Ovary (tissue), 7 donors: ENCODE measurements at regions not wholly inside any gene's neighbourhood (a gene's known extent, or its start where the extent isn't known, plus 50 kb on each side); places are given as distances from the start of the nearest gene placed in this dataset.

ENCODE experiments used
- DNase-seq, 5 donors: peaks; one replicate each; pipeline ENCODE4 v3.0.0-alpha.2; 2019 to 2020
- H3K27ac ChIP-seq, 2 donors: fragments of 200-600 bp; one replicate each; pipeline versions ENCODE4 v1.5.1 to v1.8.0; 2019 to 2022
- H3K27me3 ChIP-seq: fragments of 200-600 bp; one replicate; pipeline ENCODE4 v1.8.0; 2022
- H3K36me3 ChIP-seq: fragments of 200-600 bp; sonication (generic); one replicate; pipeline ENCODE4 v1.5.1; 2019
- H3K4me1 ChIP-seq: one replicate; pipeline ENCODE4 v1.8.1; 2013; ENCODE audit warnings: mild to moderate bottlenecking, moderate library complexity; ENCODE audit not compliant: insufficient read depth
- H3K4me3 ChIP-seq: fragments of 200-600 bp; sonication (generic); one replicate; pipeline ENCODE4 v1.5.1; 2017
- H3K9me3 ChIP-seq, 2 donors: fragments of 200-600 bp in 1 of 2; sonication (generic) in 1 of 2; one replicate each; pipeline versions ENCODE4 v1.5.1 to v1.8.1; 2013 to 2019; ENCODE audit warnings: mild to moderate bottlenecking in 1 of 2, moderate library complexity in 1 of 2
- EP300 ChIP-seq: sonication (generic); formaldehyde crosslinking; IDR thresholded peaks from one replicate; pipeline ENCODE4 v1.6.1; 2017; ENCODE audit warnings: antibody characterized with exemption
- POLR2A ChIP-seq: fragments of 450-650 bp; IDR thresholded peaks from one replicate; pipeline ENCODE4 v1.6.1; 2017; ENCODE audit warnings: antibody characterized with exemption, mild to moderate bottlenecking, moderate library complexity
- WGBS, 3 donors: extraction: QIAGEN DNeasy Blood & Tissue Kit in 1 of 3; methylation state at CpG; one replicate each; pipeline versions ENCODE4 v1.1.5 to v1.1.7; 2013 to 2017; 5-methylcytosine and 5-hydroxymethylcytosine counted together
- intact Hi-C, 4 donors: fragments of 100-400 bp; cut with DNase I; formaldehyde crosslinking; loops; one replicate each; pipeline versions ENCODE4 v1.11.0 to v1.15.1; 2022 to 2023
- TF ChIP-seq, protein P1 (sequence below), 3 donors: fragments of 450-650 bp in 2 of 3; fragments of 200-600 bp in 1 of 3; IDR thresholded peaks; one replicate each; pipeline versions ENCODE4 v1.5.1 to v1.8.0; 2016 to 2022; ENCODE audit warnings: antibody characterized with exemption in 3 of 3, mild to moderate bottlenecking in 1 of 3
- donor health status: DM: no; HTN: no; CAD: no; lungs with moderate emphysema.
- donor health status: DM: no; HTN: no; CAD: no.
- donor health status: Bipolar disorder and iron deficiency.
- donor health status: DM: no; HTN: no; CAD: no.
- donor health status: DM: yes; HTN: yes; CAD: no.

GRCh38 chr5:100726116-100726515 lies 177.0 kb downstream of the ST8SIA4 start:
- no peaks in the 10 kb centered on the region for H3K27me3 ChIP-seq
- no peak overlapping the region for H3K27ac ChIP-seq
- H3K9me3 ChIP-seq = no peaks in the 10 kb centered on the region
- DNase-seq = no peak
- WGBS, 3 donors = 80 to 84% (median 83%) methylated on average over 2 of the region's 2 CpGs
- TF ChIP-seq, protein P1, sequence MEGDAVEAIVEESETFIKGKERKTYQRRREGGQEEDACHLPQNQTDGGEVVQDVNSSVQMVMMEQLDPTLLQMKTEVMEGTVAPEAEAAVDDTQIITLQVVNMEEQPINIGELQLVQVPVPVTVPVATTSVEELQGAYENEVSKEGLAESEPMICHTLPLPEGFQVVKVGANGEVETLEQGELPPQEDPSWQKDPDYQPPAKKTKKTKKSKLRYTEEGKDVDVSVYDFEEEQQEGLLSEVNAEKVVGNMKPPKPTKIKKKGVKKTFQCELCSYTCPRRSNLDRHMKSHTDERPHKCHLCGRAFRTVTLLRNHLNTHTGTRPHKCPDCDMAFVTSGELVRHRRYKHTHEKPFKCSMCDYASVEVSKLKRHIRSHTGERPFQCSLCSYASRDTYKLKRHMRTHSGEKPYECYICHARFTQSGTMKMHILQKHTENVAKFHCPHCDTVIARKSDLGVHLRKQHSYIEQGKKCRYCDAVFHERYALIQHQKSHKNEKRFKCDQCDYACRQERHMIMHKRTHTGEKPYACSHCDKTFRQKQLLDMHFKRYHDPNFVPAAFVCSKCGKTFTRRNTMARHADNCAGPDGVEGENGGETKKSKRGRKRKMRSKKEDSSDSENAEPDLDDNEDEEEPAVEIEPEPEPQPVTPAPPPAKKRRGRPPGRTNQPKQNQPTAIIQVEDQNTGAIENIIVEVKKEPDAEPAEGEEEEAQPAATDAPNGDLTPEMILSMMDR (IDR thresholded peaks at IDR 0.05) = no peak
- TF ChIP-seq POLR2A (no peak), EP300 (no peak)
- intact Hi-C loops = no loop called here
- H3K4me1 ChIP-seq = no peaks in the 10 kb centered on the region
- no peak overlapping the region for H3K4me3 ChIP-seq
- H3K36me3 ChIP-seq = no peaks in the 10 kb centered on the region

DNA sequence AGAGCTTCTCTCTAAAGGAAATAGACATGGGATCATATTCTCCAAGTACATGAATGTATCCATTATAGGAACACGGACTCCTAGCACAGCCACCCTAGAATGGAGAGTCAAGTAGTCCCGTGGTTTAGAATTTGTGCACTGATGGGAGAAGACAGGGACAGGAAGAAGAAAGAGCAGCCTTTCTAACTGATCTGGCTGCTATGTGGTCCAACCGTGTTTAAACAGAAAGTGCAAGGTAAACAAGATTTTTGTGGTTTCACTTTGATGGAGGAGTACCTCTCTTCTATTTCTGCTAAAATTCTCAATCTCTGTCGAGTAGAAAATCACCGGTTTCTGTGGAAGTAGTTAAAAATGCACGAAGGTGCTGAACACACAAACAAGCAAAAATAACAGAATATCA lies 171.3 kb downstream of the ST8SIA4 start:
- Histone ChIP-seq H3K27me3 (no peaks in the 10 kb centered on the region), H3K36me3 (no peaks in the 10 kb centered on the region), H3K9me3 (no peaks in the 10 kb centered on the region), H3K4me1 (no peaks in the 10 kb centered on the region), H3K27ac (no peak overlapping the region), H3K4me3 (no peak overlapping the region)
- TF ChIP-seq POLR2A (no peak), EP300 (no peak)
- TF ChIP-seq, protein P1 (IDR thresholded peaks at IDR 0.05) = no peak
- intact Hi-C loops = no loop called here
- no peak for DNase-seq
- WGBS, 3 donors = 17 to 48% (median 21%) methylated on average over 6 of the region's 6 CpGs

DNA sequence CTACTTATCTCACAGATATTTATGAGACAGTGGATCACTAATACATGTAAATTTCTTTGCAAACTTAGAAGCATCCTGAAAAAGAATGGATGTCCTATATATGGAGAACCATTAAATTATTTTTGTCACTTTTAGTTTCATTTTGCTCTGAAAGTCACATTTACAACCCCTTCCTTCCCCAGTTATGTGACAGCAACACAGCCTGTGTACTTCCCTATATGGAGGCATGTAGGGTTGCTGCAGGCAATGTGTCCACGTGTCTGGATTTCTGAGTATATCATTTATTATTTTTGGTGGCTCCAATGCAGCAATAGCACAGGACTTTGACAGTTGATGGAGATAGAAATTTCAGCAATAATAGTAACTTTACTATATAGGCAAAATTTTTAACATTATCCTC lies 156.4 kb downstream of the ST8SIA4 start:
- H3K27me3 ChIP-seq = no peaks in the 10 kb centered on the region
- intact Hi-C loops = no loop called here
- 68 to 78% (median 78%) methylated on average over 1 of the region's 1 CpG for WGBS, 3 donors
- no peaks in the 10 kb centered on the region for H3K4me1 ChIP-seq
- H3K9me3 ChIP-seq = no peaks in the 10 kb centered on the region
- H3K27ac ChIP-seq = no peak overlapping the region
- H3K4me3 ChIP-seq = no peak overlapping the region
- no peaks in the 10 kb centered on the region for H3K36me3 ChIP-seq
- no peak for DNase-seq
- TF ChIP-seq POLR2A = no peak
- no peak for TF ChIP-seq EP300

- Histone ChIP-seq H3K27me3 (no peaks in the 10 kb centered on the region), H3K27ac (no peak overlapping the region), H3K9me3 (no peaks in the 10 kb centered on the region), H3K36me3 (no peaks in the 10 kb centered on the region), H3K4me1 (no peaks in the 10 kb centered on the region), H3K4me3 (no peak overlapping the region)
- TF ChIP-seq POLR2A (no peak), EP300 (no peak)
- TF ChIP-seq, protein P1 (IDR thresholded peaks at IDR 0.05) = no peak
- intact Hi-C loops = no loop called here
- DNase-seq = no peak
- 77 to 84% (median 80%) methylated on average over 8 of the region's 8 CpGs for WGBS, 3 donors
Observed at GRCh38 chr5:100749771-100750284, 153.3 kb downstream of the ST8SIA4 start.

GRCh38 chr5:100755435-100755834 lies 147.6 kb downstream of the ST8SIA4 start:
- no peak for DNase-seq
- TF ChIP-seq, protein P1 (IDR thresholded peaks at IDR 0.05) = no peak
- WGBS, 3 donors = 66 to 73% (median 69%) methylated on average over 2 of the region's 2 CpGs
- no peaks in the 10 kb centered on the region for H3K36me3 ChIP-seq
- no peaks in the 10 kb centered on the region for H3K4me1 ChIP-seq
- H3K27me3 ChIP-seq = no peaks in the 10 kb centered on the region
- intact Hi-C loops = no loop called here
- H3K9me3 ChIP-seq = no peaks in the 10 kb centered on the region
- H3K4me3 ChIP-seq = no peak overlapping the region
- no peak overlapping the region for H3K27ac ChIP-seq
